ENCODE measurements at regions not wholly inside any gene's neighbourhood (a gene's known extent, or its start where the extent isn't known, plus 50 kb on each side); places are given as distances from the start of the nearest gene placed in this dataset.

DNA sequence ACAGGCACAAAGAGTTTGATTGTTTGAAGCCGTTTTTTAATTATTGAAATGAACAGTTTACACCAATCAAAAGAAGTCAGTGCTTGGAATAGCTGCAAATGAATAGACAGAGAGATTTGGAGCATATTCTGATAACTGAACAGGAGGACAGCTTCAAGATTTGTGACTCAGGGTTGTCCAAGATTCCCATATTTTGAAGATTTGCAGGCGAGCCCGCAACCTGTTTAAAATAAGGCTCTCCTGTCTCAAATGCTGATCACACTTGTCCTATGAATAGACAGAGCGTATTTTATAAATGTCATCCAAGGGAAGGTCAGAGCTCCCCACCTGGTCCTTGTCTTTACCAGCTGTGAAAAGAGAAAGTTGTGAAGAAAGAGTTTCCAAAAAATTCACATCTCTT lies 198.7 kb downstream of the RNF144A start:
- no peak for DNase-seq
- no peak overlapping the region for H3K4me3 ChIP-seq (replicated peaks in 1 of 3)
- intact Hi-C loops (cut with DNase I), result no loop called here

DNA sequence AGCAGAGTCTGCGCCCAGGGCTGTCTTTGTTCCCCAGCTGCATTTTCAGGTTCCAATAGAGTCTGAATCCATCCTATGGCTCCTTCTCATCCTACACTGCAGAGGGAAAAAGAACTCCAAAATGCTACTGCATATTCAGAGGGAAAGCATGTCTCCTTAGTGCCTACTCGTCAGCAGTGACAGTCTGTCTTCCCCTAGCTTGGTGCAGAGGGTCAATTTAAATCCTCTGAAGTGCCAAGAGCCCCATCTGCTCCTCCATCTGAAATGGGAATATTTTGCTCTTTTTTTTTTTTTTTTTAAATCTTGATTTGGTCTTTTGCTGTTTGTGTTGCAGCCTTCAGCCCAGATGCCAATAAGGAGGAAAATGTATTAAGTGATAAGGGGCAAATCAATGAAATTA lies 199.3 kb downstream of the RNF144A start:
- H3K4me1 ChIP-seq, result no peaks in the 10 kb centered on the region
- H3K9me3 ChIP-seq, result no peaks in the 10 kb centered on the region
- WGBS, 2 donors, result 87 to 93% methylated on average over 2 of the region's 2 CpGs
- intact Hi-C loops (cut with DNase I), result no loop called here
- no peak overlapping the region for H3K4me3 ChIP-seq (replicated peaks in 1 of 3)
- no peak for TF ChIP-seq POLR2A (IDR thresholded peaks at IDR 0.05)
- TF ChIP-seq, protein P1, sequence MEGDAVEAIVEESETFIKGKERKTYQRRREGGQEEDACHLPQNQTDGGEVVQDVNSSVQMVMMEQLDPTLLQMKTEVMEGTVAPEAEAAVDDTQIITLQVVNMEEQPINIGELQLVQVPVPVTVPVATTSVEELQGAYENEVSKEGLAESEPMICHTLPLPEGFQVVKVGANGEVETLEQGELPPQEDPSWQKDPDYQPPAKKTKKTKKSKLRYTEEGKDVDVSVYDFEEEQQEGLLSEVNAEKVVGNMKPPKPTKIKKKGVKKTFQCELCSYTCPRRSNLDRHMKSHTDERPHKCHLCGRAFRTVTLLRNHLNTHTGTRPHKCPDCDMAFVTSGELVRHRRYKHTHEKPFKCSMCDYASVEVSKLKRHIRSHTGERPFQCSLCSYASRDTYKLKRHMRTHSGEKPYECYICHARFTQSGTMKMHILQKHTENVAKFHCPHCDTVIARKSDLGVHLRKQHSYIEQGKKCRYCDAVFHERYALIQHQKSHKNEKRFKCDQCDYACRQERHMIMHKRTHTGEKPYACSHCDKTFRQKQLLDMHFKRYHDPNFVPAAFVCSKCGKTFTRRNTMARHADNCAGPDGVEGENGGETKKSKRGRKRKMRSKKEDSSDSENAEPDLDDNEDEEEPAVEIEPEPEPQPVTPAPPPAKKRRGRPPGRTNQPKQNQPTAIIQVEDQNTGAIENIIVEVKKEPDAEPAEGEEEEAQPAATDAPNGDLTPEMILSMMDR (IDR thresholded peaks at IDR 0.05), result no peak
- no peak overlapping the region for H3K27ac ChIP-seq
- no peaks in the 10 kb centered on the region for H3K27me3 ChIP-seq
- no peaks in the 10 kb centered on the region for H3K36me3 ChIP-seq
- DNase-seq, result no peak

More for the DNA sequence above, 198.7 kb downstream of the RNF144A start:
- H3K9me3 ChIP-seq, result no peaks in the 10 kb centered on the region
- H3K4me1 ChIP-seq, result no peaks in the 10 kb centered on the region
- H3K27me3 ChIP-seq, result no peaks in the 10 kb centered on the region
- no peak overlapping the region for H3K27ac ChIP-seq
- no peak for TF ChIP-seq POLR2A (IDR thresholded peaks at IDR 0.05)
- TF ChIP-seq, protein P1 (IDR thresholded peaks at IDR 0.05), result no peak
- no peaks in the 10 kb centered on the region for H3K36me3 ChIP-seq
- WGBS, 2 donors, result 94 to 98% methylated on average over 4 of the region's 4 CpGs

DNA sequence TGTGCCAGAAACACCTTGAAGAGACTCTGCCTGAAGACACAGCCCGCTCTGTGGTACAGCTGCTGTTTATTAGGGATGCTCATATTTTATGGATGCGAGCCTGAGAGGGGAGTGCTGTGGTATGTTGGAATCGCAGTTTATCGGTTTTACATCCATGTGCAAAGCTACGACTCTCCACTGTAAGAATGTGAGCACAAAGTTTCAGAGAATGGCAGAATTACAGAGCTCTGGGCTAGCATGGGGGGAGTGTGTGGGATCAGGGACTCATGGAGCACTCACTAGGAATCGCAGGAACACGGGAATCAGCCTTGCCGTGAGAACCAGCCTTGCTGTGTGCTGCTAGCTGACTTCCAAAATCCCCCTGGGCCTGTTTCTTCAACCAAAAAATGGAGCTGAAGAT lies 199.9 kb downstream of the RNF144A start:
- H3K27me3 ChIP-seq, result no peaks in the 10 kb centered on the region
- intact Hi-C loops (cut with DNase I), result no loop called here
- H3K9me3 ChIP-seq, result no peaks in the 10 kb centered on the region
- H3K4me1 ChIP-seq, result no peaks in the 10 kb centered on the region
- no peak overlapping the region for H3K4me3 ChIP-seq (replicated peaks in 1 of 3)
- WGBS, 2 donors, result 83 to 87% methylated on average over 8 of the region's 8 CpGs
- no peak for TF ChIP-seq POLR2A (IDR thresholded peaks at IDR 0.05)
- TF ChIP-seq, protein P1 (IDR thresholded peaks at IDR 0.05), result no peak
- no peaks in the 10 kb centered on the region for H3K36me3 ChIP-seq
- H3K27ac ChIP-seq, result no peak overlapping the region
- DNase-seq, result no peak

DNA sequence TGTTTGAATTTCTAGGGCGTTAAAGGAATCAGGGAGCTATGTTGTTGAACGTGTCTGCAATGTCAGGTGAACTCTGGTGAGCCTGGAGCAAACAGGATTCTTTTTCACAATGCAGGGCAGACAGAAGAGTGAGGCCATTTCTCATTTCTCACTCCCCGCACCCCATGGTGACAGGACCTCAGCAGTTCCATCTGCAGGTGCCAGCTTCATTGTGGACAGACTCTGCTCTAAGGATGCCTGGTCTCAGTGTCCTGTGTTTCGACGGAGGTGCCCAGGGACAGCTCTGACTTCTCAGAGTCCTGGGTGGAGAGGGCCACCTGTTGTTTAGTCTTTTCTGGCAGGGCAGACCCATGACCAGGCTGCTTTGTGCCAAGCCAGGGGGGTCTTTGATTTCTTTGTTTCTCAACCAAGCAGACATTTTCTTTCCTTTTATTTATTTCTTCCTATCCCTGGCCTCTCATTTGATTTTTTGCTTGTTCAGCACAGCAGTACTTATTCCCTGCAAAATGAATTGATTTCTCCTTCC lies 201.5 kb downstream of the RNF144A start:
- DNase-seq, result no peak
- TF ChIP-seq, protein P1 (IDR thresholded peaks at IDR 0.05), result no peak
- no peak for TF ChIP-seq POLR2A (IDR thresholded peaks at IDR 0.05)
- intact Hi-C loops (cut with DNase I), result no loop called here
- no peak overlapping the region for H3K27ac ChIP-seq
- H3K36me3 ChIP-seq, result no peaks in the 10 kb centered on the region
- no peaks in the 10 kb centered on the region for H3K27me3 ChIP-seq
- H3K4me1 ChIP-seq, result no peaks in the 10 kb centered on the region
- WGBS, 2 donors, result 77 to 82% methylated on average over 5 of the region's 5 CpGs
- H3K9me3 ChIP-seq, result no peaks in the 10 kb centered on the region
- no peak overlapping the region for H3K4me3 ChIP-seq (replicated peaks in 1 of 3)

DNA sequence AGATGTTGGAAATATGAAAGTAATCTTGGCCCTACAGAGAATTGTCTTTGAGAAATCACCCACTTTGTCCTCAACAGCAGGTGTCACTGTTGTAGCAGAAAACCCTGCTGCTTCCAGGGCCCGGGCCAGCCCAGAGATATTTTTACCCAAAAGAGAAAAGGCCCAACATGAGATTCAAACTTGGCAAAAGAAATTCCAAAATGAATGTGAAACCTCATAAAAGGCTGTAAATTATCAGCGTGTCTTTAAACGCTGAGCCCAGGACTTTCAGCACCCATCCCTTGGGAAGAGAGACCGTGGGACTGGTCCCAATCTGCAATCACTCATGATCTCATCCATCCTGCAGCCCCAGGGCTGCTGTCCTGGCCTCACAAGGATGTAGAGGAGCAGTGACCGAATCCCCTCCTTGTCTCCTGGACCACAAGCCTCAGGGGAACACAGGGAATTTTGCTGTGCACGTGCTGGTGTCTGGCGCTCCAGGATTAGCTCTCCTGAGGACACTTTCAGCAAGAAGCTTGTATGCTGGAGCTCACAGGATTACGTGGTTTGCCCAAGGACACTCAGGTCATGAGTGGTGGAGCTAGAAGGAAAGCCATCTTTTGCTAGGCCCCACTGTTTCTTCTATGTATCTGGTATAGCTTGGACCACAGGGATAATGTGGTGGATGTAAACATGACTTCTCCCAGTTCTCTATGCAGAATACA lies 202.1 kb downstream of the RNF144A start:
- H3K4me1 ChIP-seq, result no peaks in the 10 kb centered on the region
- intact Hi-C loops (cut with DNase I), result no loop called here
- no peaks in the 10 kb centered on the region for H3K9me3 ChIP-seq
- no peak overlapping the region for H3K4me3 ChIP-seq (replicated peaks in 1 of 3)
- peak in 1 of 2 donors; percentile 22 for DNase-seq
- H3K27me3 ChIP-seq, result no peaks in the 10 kb centered on the region
- no peak overlapping the region for H3K27ac ChIP-seq
- 61 to 62% methylated on average over 6 to 8 of the region's 8 CpGs for WGBS, 2 donors
- no peaks in the 10 kb centered on the region for H3K36me3 ChIP-seq
- TF ChIP-seq, protein P1 (IDR thresholded peaks at IDR 0.05), result peak in 3 of 6 experiments; percentile 28 to 46 (median 35)
- TF ChIP-seq POLR2A (IDR thresholded peaks at IDR 0.05), result no peak
